ENCODE measurements at regions not wholly inside any gene's neighbourhood (a gene's known extent, or its start where the extent isn't known, plus 50 kb on each side); places are given as distances from the start of the nearest gene placed in this dataset.

DNA sequence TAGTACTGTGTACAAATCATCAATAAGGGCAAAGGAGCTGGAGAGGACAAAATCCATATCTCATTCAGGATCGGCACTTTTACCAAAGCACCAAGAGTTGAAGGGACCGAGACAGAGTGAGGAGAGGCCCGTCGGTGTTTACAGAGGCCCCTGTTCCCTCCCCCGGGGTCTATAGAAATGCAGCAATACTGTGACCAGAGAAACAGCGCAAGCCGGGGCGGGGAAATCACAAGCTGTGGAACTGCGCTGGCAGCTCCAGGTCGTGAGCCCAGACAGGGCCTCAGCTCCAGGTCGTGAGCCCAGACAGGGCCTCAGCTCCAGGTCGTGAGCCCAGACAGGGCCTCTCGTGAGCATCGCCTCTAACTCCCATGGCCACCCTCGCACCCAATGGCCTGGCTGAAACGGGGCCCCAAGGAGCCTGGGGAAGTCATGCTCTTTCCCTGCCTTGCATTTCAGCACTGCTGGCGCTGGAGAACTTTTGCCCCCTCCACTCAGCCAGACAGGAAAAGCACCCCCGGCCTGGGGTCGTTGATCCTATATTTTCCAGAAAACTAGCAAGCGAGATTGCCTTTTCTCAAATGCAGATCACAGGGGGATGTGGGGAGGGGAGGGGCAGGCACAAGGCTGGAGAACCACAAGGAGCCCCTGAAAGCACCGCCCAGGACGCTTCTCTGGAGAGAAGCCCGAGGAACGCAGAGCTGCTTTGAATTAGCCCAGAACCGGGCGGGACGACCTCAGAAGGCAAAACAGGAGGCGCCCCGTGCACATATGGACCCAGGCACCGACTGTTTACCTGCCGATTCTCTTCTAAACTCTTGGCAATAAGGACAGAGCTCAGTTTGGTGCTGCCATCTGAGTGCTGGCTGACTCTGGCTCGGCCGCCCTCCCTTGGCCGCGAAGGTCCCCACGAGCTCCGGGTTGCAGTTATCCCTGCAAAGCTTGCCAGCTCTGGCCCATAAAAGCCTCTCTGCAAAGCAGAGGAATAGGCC is 223.7 kb downstream of the ACKR3 start:
- Histone ChIP-seq H3K4me2 (ENCODE audit: low read length) (no peak overlapping the region), H3K27me3 (ENCODE audit: insufficient read depth, low read length, poor library complexity) (no peaks in the 10 kb centered on the region), H2BK15ac (replicated peaks; ENCODE audit: low read depth) (no peak overlapping the region), H2AK5ac (ENCODE audit: low read length) (no peak overlapping the region), H4K5ac (ENCODE audit: low read length) (no peak overlapping the region), H3K79me1 (ENCODE audit: low read length) (no peaks in the 10 kb centered on the region), H2BK120ac (ENCODE audit: low read depth, low read length) (no peak overlapping the region), H3K56ac (ENCODE audit: low read length) (no peak overlapping the region), H3K4ac (ENCODE audit: low read depth, low read length) (no peak overlapping the region), H3K23ac (ENCODE audit: low read length) (no peak overlapping the region), H3K18ac (ENCODE audit: low read length) (no peak overlapping the region), H2BK5ac (ENCODE audit: low read length) (no peak overlapping the region), H3K4me3 (ENCODE audit: low read length) (no peak overlapping the region), H3K79me2 (ENCODE audit: control insufficient read depth, insufficient read depth, low read length) (no peaks in the 10 kb centered on the region), H3K9ac (ENCODE audit: low read length) (no peak overlapping the region), H3K27ac (ENCODE audit: low read depth, low read length) (no peak overlapping the region), H3K4me1 (ENCODE audit: control insufficient read depth, low read depth, low read length) (no peaks in the 10 kb centered on the region), H3K36me3 (ENCODE audit: control insufficient read depth, insufficient read depth, low read length) (no peaks in the 10 kb centered on the region), H4K8ac (ENCODE audit: low read depth, low read length) (no peak overlapping the region)
- WGBS (ENCODE audit: extremely low coverage, insufficient coverage, low lambda C conversion rate): no CpG with 5 or more reads among the region's 37 CpGs
- no peak for DNase-seq

DNA sequence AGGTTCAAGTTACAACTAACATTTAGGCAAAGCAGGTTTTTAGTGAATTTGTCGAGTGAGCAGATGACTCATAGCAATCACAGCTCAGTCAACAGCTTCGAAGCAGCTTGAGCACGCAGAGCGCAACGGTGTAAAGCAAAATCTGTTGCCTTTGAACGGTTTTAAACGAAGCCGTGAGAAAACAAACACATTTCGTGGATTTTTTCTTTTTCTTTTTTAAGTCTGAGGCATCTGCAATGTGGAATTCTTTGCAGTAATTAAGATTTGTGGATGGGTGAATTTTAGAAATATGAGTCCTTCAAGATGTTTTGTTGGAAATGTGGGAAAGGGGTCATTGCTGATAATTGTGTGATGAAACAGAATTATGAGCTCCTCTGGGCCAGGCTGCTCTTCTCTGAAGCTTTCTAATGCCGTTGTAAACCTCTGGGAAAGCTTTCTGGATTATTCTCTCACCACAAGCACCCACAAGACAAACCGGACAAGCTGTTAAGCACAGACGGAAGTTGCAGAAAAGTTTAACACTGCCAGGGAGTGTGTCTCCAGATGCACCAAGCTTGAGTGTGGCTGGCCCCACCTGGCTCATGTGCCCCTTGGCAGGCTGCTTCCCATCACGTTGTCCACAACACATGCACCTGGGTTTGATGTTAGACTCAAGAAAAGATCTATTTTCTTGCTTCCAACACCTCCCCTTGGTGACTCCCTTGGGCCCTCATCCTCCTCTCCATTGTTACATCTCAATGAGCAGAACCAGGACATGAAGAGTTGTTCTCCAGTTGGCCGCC is 224.7 kb downstream of the ACKR3 start:
- Histone ChIP-seq H3K18ac (ENCODE audit: low read length) (no peak overlapping the region), H2BK15ac (replicated peaks; ENCODE audit: low read depth) (no peak overlapping the region), H3K27ac (ENCODE audit: low read depth, low read length) (no peak overlapping the region), H3K27me3 (ENCODE audit: insufficient read depth, low read length, poor library complexity) (no peaks in the 10 kb centered on the region), H3K9ac (ENCODE audit: low read length) (no peak overlapping the region), H3K4me1 (ENCODE audit: control insufficient read depth, low read depth, low read length) (no peaks in the 10 kb centered on the region), H3K4me3 (ENCODE audit: low read length) (no peak overlapping the region), H3K79me2 (ENCODE audit: control insufficient read depth, insufficient read depth, low read length) (no peaks in the 10 kb centered on the region), H3K23ac (ENCODE audit: low read length) (no peak overlapping the region), H2AK5ac (ENCODE audit: low read length) (no peak overlapping the region), H3K4ac (ENCODE audit: low read depth, low read length) (no peak overlapping the region), H3K79me1 (ENCODE audit: low read length) (no peaks in the 10 kb centered on the region), H4K8ac (ENCODE audit: low read depth, low read length) (no peak overlapping the region), H3K36me3 (ENCODE audit: control insufficient read depth, insufficient read depth, low read length) (no peaks in the 10 kb centered on the region), H2BK120ac (ENCODE audit: low read depth, low read length) (no peak overlapping the region), H3K4me2 (ENCODE audit: low read length) (no peak overlapping the region), H3K56ac (ENCODE audit: low read length) (no peak overlapping the region), H4K5ac (ENCODE audit: low read length) (no peak overlapping the region), H2BK5ac (ENCODE audit: low read length) (no peak overlapping the region)
- peak; percentile 16 for DNase-seq
- whole genome bisulfite sequencing (ENCODE audit: extremely low coverage, insufficient coverage, low lambda C conversion rate): no CpG with 5 or more reads among the region's 14 CpGs

DNA sequence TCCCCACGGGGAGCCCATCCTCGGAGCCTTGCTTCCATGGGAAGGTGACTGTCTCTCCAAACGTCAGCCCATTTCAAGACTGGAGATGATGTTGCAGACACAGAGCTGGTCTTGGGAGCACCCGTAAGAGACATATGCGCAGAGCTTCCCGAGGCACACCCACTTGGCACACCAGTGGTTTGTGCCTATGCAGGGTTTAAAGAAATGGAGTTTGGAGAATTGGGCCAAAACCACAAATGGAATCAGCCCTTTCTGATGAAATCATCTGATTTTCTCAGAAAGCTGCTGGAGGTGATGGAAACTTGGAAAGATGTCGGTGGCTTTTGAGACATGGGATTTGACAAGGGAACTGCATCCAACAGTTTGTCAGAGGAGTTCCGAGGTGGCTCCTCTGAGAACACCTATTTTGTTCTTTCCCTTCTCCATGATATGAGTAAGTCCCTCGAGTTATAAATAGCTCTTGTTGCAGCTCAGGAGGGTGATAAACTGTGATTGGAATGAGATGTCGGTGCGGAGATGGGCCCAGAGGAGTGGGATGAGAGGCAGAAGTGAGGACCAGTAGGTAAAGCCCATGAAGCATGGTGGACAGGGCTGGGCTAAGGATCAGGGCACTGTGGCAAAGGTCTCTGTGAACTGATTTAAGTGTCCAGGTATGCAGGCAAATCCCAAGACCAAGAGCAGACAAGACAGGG is 225.7 kb downstream of the ACKR3 start:
- DNase-seq: no peak
- no peak overlapping the region for H3K4me3 ChIP-seq (ENCODE audit: low read length)
- H3K23ac ChIP-seq (ENCODE audit: low read length): no peak overlapping the region
- no peak overlapping the region for H2BK5ac ChIP-seq (ENCODE audit: low read length)
- H3K36me3 ChIP-seq (ENCODE audit: control insufficient read depth, insufficient read depth, low read length): no peaks in the 10 kb centered on the region
- H3K4me2 ChIP-seq (ENCODE audit: low read length): no peak overlapping the region
- WGBS (ENCODE audit: extremely low coverage, insufficient coverage, low lambda C conversion rate): no CpG with 5 or more reads among the region's 11 CpGs
- H3K4ac ChIP-seq (ENCODE audit: low read depth, low read length): no peak overlapping the region
- no peak overlapping the region for H2BK120ac ChIP-seq (ENCODE audit: low read depth, low read length)
- H3K4me1 ChIP-seq (ENCODE audit: control insufficient read depth, low read depth, low read length): no peaks in the 10 kb centered on the region
- H2AK5ac ChIP-seq (ENCODE audit: low read length): no peak overlapping the region
- no peak overlapping the region for H3K27ac ChIP-seq (ENCODE audit: low read depth, low read length)
- no peaks in the 10 kb centered on the region for H3K27me3 ChIP-seq (ENCODE audit: insufficient read depth, low read length, poor library complexity)
- H3K9ac ChIP-seq (ENCODE audit: low read length): no peak overlapping the region
- H2BK15ac ChIP-seq (replicated peaks; ENCODE audit: low read depth): no peak overlapping the region
- H3K56ac ChIP-seq (ENCODE audit: low read length): no peak overlapping the region
- no peak overlapping the region for H4K5ac ChIP-seq (ENCODE audit: low read length)
- H3K79me2 ChIP-seq (ENCODE audit: control insufficient read depth, insufficient read depth, low read length): no peaks in the 10 kb centered on the region
- no peak overlapping the region for H4K8ac ChIP-seq (ENCODE audit: low read depth, low read length)
- H3K79me1 ChIP-seq (ENCODE audit: low read length): no peaks in the 10 kb centered on the region
- H3K18ac ChIP-seq (ENCODE audit: low read length): no peak overlapping the region

DNA sequence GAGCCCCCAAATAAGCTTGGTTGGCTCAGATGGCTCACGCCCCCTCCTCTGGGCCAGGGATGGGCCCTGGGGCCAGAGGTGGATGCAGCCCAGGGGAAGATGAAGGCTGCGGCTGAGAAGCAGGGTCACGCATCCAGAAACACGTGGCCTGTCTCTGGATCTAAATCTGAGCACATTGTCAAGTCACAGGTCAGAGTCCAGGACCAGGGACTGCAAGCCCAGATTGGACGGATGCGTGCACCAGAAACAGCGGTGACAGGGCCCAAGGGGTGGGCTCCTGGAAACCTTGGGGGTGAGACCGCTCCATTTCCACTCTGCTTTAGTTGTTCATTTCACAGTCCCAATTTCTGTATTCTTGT is 226.2 kb downstream of the ACKR3 start:
- H3K4me1 ChIP-seq (ENCODE audit: control insufficient read depth, low read depth, low read length): no peaks in the 10 kb centered on the region
- no peak overlapping the region for H3K4me3 ChIP-seq (ENCODE audit: low read length)
- H3K4ac ChIP-seq (ENCODE audit: low read depth, low read length): no peak overlapping the region
- H3K27ac ChIP-seq (ENCODE audit: low read depth, low read length): no peak overlapping the region
- no peaks in the 10 kb centered on the region for H3K79me2 ChIP-seq (ENCODE audit: control insufficient read depth, insufficient read depth, low read length)
- H3K79me1 ChIP-seq (ENCODE audit: low read length): no peaks in the 10 kb centered on the region
- H3K9ac ChIP-seq (ENCODE audit: low read length): no peak overlapping the region
- no peaks in the 10 kb centered on the region for H3K27me3 ChIP-seq (ENCODE audit: insufficient read depth, low read length, poor library complexity)
- H2AK5ac ChIP-seq (ENCODE audit: low read length): no peak overlapping the region
- no peak overlapping the region for H3K18ac ChIP-seq (ENCODE audit: low read length)
- H3K23ac ChIP-seq (ENCODE audit: low read length): no peak overlapping the region
- no peak overlapping the region for H2BK5ac ChIP-seq (ENCODE audit: low read length)
- H3K4me2 ChIP-seq (ENCODE audit: low read length): no peak overlapping the region
- WGBS (ENCODE audit: extremely low coverage, insufficient coverage, low lambda C conversion rate): no CpG with 5 or more reads among the region's 8 CpGs
- H4K5ac ChIP-seq (ENCODE audit: low read length): no peak overlapping the region
- H4K8ac ChIP-seq (ENCODE audit: low read depth, low read length): no peak overlapping the region
- H2BK15ac ChIP-seq (replicated peaks; ENCODE audit: low read depth): no peak overlapping the region
- H2BK120ac ChIP-seq (ENCODE audit: low read depth, low read length): no peak overlapping the region
- no peak for DNase-seq
- H3K36me3 ChIP-seq (ENCODE audit: control insufficient read depth, insufficient read depth, low read length): no peaks in the 10 kb centered on the region
- H3K56ac ChIP-seq (ENCODE audit: low read length): no peak overlapping the region

DNA sequence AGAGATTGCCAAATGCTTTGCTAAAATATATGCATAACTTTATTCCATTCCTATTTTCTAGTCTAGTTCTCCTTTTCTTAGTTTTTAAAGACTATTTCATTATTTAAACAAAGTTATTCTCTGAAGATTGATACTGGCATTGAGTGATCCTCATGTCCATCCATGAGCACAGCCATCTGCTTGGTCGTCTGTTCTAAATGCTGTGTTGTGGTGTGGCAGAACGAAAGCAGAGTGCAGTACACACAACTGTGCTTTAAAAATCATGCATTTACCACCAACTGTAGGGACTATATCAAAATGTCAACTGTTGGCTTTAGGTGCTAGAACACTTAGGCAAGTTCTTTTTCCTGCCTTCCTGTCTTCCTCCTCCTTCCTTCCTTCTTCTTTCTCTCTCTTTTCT is 226.6 kb downstream of the ACKR3 start:
- Histone ChIP-seq H3K27me3 (ENCODE audit: insufficient read depth, low read length, poor library complexity) (no peaks in the 10 kb centered on the region), H2BK15ac (replicated peaks; ENCODE audit: low read depth) (no peak overlapping the region), H3K4me1 (ENCODE audit: control insufficient read depth, low read depth, low read length) (no peaks in the 10 kb centered on the region), H4K8ac (ENCODE audit: low read depth, low read length) (no peak overlapping the region), H3K18ac (ENCODE audit: low read length) (no peak overlapping the region), H2AK5ac (ENCODE audit: low read length) (no peak overlapping the region), H3K4ac (ENCODE audit: low read depth, low read length) (no peak overlapping the region), H3K36me3 (ENCODE audit: control insufficient read depth, insufficient read depth, low read length) (no peaks in the 10 kb centered on the region), H3K27ac (ENCODE audit: low read depth, low read length) (no peak overlapping the region), H3K23ac (ENCODE audit: low read length) (no peak overlapping the region), H4K5ac (ENCODE audit: low read length) (no peak overlapping the region), H3K4me3 (ENCODE audit: low read length) (no peak overlapping the region), H3K9ac (ENCODE audit: low read length) (no peak overlapping the region), H2BK120ac (ENCODE audit: low read depth, low read length) (no peak overlapping the region), H3K79me2 (ENCODE audit: control insufficient read depth, insufficient read depth, low read length) (no peaks in the 10 kb centered on the region), H2BK5ac (ENCODE audit: low read length) (no peak overlapping the region), H3K79me1 (ENCODE audit: low read length) (no peaks in the 10 kb centered on the region), H3K56ac (ENCODE audit: low read length) (no peak overlapping the region), H3K4me2 (ENCODE audit: low read length) (no peak overlapping the region)
- DNase-seq: no peak
- no CpG with 5 or more reads among the region's 2 CpGs for WGBS (ENCODE audit: extremely low coverage, insufficient coverage, low lambda C conversion rate)

All from mesendoderm (in vitro differentiated cells).